ENCODE measurements at regions not wholly inside any gene's neighbourhood (a gene's known extent, or its start where the extent isn't known, plus 50 kb on each side); places are given as distances from the start of the nearest gene placed in this dataset.
"Not testable (repeated sequence)": the region's sequence is repeated elsewhere in the genome, so short reads cannot be mapped to it uniquely, and the experiment has no call there.

DNA sequence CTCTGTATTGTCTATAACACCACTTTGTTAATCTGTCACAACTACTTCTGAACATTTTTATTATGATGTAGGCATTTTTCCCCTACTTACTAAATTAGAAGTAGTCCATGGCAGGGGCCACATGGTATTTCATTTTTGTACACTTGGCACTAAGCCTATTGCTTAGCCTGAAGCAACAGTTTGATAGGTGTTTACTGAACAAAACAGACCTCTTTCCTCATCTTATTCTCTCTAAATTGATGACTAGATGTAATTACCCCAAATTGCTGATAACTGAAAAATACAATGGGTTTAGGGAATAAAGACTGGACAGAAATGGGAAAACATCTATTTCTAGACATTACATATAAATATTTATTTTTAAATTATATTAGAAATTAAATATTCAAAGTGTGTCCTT, 633.8 kb downstream of the SLCO4C1 start:
- DNase-seq (ENCODE audit: low read depth in 2 of 2): no peak

DNA sequence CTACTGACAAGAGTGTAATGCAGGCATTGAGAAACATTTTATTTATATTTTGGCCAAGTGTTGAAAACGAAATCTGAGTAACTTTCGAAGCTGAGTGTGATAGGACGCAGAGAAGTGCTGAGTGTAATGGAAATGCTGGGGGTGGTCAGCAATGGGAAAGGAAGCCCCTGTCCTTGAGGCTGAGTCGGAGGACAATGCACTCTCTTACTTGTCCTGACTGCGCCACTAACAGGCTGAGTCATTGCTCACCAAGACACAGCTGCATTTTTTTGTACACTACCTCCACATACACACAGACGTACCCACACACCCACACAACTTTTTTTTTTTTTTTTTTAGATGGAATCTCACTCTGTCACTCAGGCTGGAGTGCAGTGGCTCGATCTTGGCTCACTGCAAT, 637.7 kb downstream of the SLCO4C1 start:
- DNase-seq (ENCODE audit: low read depth in 2 of 2): no peak

DNA sequence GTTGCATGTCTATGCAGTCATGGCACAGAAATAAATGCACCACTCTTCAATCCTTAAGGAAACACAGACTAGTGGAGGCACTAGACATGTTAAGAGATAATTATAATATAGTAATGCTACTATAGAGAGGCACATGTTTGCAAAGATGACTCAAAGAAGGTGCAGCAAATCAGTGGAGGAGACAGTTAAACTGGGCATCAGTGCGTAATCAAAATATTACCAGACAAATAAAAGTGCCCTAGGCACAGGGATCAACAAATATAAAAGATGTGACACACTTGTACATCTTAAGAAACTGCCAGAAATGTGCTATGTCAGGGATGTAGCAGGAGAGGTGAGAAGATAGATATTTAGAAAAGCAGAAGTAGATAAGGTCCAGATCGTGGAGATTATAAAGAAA, 642.1 kb downstream of the SLCO4C1 start:
- no peak for DNase-seq (ENCODE audit: low read depth in 2 of 2)

DNA sequence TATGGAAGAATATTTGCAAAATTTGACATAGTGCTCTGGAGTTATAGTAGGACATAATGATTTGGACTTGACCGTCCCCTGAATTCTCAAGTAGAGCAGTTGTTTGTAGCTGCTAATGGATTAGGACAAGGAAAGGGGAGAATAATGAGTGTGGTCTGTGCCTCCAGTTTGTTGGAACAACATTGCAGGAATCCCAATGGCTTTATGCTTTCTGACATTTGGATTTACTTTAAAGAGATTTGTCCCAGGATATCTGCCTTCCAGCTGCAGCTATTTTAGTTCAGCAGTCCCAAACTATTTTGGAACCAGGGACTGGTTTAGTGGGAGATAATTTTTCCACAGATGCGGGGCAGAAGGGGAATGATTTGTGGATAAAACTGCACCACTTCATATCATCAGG, 648.2 kb downstream of the SLCO4C1 start:
- no peak for DNase-seq (ENCODE audit: low read depth in 2 of 2)

DNA sequence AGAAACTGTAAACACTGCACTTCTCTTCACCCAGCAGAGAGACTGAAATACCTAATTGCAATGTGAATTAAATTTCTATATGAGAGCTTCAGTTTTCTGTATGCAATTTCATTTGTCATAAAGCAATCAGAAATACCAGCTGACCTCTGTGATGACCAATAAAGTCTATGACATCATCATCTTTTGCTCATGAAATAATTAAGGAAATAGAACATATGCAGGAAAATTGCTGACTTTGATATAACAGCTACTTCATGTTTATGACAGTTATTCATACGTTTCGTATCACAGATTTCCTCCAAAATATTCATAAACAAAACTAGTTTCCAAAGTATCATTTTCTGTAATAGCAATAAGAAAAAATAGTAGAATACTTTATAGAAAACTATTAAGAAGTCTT, 652.3 kb downstream of the SLCO4C1 start:
- DNase-seq (ENCODE audit: low read depth in 2 of 2): no peak

DNA sequence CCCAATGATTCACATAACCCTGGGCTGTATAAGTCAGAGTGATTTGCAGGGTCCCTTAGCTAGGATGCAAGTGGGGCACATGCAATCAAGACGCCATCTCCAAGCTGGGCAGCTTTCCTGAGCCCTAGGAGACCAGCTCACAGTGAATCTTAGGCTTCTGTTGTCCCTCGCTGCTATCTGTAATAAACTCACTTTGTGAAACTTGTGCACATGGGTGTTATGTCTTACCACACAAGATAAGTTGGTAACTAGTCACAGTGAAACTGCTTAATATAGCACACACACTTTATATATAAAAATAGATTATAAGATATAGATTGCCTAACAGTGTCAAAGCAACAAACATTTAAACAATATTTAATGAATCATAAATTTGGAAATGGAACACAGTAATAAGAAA, 658.5 kb downstream of the SLCO4C1 start:
- DNase-seq (ENCODE audit: low read depth in 2 of 2): no peak

DNA sequence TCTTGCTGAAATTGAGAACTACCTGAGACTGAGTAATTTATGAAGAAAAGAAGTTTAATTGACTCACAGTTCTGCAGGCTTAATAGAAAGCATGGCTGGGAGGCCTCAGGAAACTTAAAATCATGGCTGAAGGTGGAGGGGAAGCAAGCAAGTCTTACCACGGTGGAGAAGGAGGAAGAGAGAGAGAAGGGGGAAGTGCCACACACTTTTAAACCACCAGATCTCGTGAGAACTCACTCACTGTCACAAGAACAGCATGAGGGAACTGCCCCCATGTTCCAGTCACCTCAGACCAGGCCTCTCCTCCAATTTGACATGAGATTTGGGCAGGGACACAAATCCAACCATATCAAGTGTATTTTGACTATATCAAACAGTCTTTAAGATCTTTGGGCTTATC, 668.3 kb downstream of the SLCO4C1 start:
- not testable (repeated sequence) for DNase-seq (ENCODE audit: low read depth in 2 of 2)

DNA sequence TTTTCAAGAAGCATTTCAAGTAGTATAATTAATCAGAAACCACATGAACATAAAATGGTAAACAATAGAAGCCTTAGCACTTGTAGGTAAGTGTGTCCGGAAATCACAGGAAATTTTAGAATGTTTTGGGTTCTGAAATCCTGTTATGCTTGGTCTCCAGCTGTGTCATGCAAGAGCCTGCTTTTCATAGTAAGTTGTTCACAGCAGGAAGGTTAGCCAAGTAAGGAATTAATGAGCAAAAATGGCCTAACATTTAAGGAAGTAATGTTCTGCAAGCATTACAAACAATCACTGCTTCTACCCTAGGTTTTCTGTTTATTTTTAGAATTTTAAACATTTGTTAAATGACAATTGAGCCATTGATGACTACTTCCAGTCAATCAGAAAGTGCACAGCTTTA, 669.5 kb downstream of the SLCO4C1 start:
- no peak for DNase-seq (ENCODE audit: low read depth in 2 of 2)

DNA sequence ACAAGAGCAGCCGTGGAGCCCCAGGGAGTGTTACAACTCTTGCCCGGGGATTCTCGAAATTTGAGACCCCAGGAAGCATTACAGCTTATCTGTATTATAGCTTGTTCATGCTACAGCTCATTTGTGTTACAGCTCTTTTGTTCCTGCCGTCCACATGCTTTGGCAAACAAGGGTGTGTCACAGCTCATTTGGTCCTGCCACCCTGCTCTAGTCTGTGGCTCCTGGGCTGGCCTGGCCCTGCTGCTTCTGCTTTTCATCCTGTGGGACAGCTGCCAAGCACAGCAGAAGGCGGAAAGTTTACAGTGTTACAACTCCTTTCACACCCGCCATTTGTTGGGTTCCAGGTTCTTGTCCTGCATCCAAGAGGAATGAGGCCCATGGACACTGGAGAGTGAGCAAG, 685.0 kb downstream of the SLCO4C1 start:
- DNase-seq (ENCODE audit: low read depth in 2 of 2): no peak

DNA sequence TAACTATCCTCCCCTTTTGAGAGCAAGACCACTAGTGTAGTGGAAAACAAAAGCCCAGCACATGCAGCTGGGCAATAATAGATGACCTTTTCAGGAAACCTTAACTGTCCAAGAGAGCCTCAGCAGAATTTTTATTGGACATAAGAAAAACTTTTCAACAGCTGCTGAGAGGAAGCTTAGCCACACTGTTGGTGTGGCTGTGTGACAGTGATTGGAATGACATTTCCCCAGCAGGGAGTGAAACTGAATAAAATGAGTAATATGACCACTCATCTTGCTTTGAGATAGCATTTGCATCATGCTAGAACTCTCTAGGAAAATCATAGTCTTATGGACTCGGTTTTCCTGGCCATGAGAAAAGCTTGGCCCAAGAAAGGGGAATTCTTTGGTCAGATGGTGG, 687.8 kb downstream of the SLCO4C1 start:
- DNase-seq (ENCODE audit: low read depth in 2 of 2): no peak

DNA sequence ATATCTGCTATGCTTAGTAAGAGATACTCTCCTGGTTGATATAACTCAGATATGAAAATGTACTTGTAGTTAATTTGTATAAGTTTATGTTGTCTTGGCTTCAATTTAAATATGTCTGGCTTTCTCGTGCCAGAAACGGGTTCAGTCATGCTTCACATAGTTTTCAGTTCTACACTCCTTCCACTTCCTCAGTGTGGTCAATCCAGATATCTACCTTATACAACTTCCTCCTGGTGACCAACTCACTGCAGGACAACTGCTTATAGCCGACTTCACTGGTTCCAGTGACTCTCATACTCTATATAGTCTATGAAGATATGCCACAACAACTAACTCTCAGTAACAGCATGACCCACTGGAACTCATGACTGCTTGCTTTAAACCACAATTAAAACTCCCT, 690.4 kb downstream of the SLCO4C1 start:
- DNase-seq (ENCODE audit: low read depth in 2 of 2): no peak

DNA sequence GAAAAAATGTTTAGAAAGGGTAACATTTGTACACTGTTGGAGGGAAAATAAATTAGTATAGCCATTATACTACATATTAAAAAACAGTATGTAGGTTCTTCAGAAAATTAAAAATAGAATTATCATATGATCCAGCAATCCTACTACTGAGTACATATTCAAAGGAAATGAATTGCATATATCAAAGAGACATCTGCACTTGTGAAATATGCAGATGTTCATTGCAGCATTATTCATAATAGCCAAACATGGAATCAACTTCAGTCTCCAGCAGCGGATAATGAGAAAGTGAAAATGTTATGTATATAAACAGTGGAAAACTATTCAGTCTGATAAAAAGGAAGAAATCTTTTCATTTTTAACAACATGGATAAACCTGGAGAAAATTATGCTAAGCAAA, 695.5 kb downstream of the SLCO4C1 start:
- DNase-seq (ENCODE audit: low read depth in 2 of 2): no peak

DNA sequence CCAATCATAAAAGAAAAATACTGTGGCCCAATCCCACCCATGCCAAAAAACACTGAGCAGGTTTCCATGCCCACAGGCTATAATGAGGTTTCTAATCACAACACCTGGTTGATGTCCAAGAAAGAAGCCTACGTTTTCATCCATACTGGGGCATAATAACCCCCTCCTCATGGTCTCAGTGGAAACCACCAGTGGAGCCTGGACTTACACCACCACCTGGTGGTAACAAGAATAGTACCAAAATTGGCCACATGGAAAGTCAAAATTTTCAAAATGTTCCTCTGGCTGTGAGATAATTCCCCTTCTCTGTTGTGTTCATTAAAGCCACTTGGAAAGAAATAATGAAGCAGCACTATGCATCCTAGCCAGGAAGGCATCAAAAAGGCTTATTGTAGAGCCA, 687.3 kb upstream of the ST8SIA4 start:
- DNase-seq (ENCODE audit: low read depth in 2 of 2): no peak

DNA sequence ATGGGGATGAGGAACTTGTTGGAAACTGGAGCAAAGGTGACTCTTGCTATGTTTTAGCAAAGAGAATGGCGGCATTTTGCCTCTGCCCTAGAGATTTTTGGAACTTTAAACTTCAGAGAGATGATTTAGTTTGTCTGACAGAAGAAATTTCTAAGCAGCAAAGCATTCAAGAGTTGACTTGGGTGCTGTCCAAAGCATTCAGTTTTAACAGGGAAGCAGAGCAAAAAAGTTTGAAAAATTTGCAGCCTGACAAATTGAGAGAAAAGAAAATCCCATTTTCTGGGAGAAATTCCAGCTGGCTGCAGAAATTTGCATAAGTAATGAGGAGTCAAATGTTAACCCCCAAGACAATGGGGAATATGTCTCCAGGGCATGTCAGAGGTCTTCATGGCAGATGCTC, 682.3 kb upstream of the ST8SIA4 start:
- DNase-seq (ENCODE audit: low read depth in 2 of 2): no peak

DNA sequence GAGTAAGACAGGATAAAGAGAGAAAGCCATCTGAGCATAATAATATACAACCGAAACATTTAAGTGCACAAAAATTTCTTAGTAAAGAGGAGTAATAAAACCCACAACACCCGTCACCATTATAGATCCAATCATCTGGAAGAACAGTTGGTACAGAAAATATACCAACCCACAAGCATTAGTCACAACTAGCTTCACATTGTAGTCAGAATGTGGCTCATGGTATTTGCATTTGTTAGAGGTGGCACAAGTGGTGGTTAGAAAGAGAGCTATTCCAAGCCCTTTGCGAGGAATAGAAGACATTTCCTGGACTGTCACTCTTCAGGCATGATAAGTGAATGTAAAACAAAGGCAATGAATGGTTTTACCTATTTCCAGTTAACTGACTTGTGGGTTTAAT, 677.5 kb upstream of the ST8SIA4 start:
- no peak for DNase-seq (ENCODE audit: low read depth in 2 of 2)

DNA sequence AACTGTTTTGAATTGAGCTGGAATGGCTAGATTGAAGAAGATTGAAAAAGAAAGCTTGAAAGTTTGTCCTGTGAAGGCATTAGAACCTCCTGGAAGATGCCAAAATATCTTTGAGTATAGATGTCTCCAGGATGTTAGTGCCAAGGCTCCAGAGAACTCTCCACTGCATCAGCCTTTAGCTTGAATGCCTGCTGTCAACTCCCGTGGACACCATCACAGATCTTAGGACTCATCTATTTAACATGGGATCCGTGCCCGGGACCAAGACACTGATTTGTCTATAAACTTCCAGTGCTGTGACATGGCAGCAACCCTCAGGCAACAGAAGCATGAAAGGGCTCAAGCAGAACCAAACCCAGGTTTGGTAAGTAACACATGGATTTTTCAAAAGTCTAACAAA, 670.9 kb upstream of the ST8SIA4 start:
- DNase-seq (ENCODE audit: low read depth in 2 of 2): no peak

DNA sequence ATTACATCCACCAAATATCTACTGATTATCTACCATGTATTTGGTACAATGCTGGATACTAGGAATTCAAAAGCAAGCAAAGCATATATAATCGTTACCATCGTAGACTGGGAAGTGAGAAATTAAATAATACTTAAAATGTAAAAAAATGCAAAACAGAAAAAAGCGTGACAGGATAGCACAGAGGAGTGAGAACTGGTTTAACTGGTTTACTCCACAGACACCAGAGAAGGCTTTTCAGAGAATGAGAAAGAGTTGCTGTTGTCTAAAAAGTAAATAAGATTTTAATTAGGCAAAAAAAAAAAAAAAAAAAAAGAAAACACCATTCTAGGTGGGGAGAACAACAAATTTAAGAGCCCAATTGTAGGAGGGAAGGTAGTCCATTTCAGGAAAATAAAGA, 657.9 kb upstream of the ST8SIA4 start:
- no peak for DNase-seq (ENCODE audit: low read depth in 2 of 2)

DNA sequence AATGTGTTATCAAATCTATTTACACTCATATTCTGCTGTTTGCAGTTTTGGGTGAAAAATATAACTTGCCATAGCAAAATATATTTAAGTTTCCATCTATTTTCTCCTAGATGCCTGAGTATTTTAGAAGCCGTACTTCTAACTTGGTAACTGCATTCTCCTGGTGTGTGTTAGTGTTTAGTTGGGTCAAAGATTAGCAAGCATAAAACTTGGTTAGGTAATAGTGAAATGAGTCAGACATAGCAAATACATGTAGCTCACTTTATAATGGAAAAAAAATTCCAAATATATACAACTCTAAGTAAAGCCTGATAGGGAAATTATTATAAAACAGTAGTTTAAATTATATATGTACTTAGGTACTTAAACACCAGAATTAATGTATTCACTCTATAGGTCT, 640.7 kb upstream of the ST8SIA4 start:
- no peak for DNase-seq (ENCODE audit: low read depth in 2 of 2)

DNA sequence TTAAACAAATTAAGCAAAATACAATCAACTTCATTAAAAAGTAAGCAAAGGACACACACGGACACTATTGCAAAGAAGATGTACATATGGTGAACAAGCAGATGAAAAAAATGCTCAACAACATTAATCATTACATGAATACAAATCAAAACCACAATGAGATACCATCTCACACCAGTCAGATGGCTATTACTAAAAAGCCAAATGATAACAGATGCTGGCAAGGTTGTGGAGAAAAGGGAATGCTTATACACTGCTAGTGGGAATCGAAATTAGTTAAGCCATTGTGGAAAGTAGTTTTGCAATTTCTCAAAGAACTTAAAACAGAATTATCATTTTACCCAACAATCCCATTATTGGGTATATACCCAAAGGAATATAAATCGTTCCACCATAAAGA, 636.2 kb upstream of the ST8SIA4 start:
- no peak for DNase-seq (ENCODE audit: low read depth in 2 of 2)

DNA sequence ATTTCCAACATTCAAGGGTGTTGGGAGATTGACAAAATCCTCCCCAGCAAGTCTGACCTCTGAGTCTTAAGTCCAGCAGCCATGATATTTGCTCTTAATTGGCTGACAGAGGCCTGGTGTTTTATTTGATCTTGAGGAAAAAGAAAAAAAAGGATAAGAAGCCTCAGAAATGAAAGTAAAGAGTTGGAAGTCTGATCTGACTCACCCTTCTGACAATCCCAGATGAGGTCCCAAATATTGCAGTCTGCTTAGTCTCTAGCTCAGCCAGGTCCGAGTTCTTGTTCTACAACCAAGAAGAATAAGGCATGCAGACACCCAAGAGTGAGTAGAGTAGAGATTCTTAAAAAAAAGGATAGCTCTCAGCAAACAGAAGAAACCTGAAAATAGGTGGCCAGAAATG, 632.5 kb upstream of the ST8SIA4 start:
- no peak for DNase-seq (ENCODE audit: low read depth in 2 of 2)

DNA sequence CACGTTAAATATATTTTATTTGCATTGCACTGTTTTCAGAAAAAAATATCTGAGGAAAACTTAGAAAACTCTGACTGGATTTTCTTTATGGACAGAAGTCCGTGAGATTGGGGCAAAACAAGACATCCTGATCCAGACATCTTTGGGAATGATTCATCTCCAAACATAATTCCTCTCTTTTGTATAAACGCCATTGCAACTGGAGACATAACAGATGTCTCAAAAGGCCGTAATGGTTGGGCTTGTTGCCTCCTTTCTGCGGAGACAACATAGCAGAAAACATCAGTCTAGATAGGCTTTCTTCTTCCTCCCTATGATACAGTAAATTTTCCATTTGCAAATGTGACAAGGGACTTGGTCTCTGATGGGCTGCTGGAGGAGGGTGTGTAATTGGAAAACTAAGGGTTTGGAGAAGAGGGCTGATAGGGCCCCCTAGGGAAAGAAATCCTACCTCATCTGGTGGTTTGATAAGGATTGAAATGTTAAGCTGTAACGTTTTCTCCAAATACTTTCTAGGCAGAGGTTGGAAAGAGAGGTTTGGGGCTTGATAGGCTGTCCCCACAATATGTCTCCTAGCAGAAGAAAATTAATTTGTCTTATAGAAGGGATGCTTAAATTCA, 631.5 kb upstream of the ST8SIA4 start:
- no peak for DNase-seq (ENCODE audit: low read depth in 2 of 2)

DNA sequence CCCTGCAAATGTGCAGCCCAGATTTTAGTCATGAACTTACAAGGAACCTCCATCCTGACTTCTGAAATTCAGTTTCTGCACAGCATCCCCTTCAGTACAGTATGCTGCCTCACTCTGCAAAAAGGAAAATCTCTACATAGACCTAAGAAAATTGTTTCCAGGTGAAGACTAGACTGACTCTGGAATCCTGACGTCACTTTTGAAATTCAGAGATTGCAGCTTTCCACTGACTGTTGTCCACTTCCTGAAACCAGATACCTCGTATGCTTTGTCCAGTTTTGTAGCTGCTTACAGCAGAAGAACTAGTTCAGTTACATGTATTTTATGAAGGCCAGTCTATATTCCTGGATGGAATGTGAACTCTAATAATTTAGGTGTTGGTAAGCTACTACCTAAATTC, 629.3 kb upstream of the ST8SIA4 start:
- DNase-seq (ENCODE audit: low read depth in 2 of 2): no peak

DNA sequence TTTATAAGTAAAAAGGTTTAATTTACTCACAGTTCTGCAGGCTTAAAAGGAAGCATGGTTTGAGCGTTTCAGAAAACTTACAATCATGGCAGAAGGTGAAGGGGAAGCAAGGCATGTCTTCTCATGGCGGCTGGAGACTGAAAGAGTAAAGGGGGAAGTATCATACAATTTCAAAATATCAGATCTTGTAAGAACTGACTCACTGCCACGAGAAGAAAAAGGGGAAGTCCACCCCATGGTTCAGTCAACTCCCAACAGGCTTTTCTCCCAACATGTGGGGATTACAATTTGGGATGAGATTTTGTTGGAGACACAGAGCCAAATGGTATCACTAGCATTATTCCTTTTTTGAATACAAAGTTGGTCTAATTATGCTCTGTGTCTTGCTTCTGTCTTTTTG, 627.9 kb upstream of the ST8SIA4 start:
- DNase-seq (ENCODE audit: low read depth in 2 of 2): no peak

DNA sequence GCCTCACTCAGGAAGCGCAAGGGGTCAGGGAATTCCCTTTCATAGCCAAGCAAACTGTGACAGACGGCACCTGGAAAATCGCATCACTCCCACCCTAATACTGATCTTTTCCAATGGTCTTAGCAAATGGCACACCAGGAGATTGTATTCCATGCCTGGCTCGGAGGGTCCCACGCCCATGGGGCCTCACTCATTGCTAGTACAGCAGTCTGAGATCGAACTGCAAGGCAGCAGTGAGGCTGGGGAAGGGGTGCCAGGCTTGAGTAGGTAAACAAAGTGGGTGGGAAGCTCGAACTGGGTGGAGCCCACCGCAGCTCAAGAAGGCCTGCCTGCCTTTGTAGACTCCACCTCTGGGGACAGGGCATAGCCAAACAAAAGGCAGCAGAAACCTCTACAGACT, 626.0 kb upstream of the ST8SIA4 start:
- not testable (repeated sequence) for DNase-seq (ENCODE audit: low read depth in 2 of 2)

DNA sequence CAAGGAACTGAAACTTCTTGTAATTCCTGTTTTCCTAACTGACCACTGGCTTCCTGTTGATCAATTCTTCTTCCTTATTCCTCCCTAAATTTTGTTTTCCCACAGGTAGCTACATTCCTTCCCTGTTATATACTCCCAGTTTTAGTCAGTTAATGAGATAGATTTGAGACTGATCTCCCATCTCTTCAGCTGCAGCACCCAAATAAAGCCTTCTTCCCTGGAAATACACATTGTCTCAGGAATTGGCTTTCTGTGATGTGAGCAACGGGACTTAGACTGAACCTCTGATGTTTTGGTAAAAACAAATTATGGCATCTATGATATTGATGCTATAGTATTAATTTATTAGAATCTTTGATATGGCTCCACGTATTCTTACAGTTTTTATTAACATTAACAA, 617.3 kb upstream of the ST8SIA4 start:
- DNase-seq (ENCODE audit: low read depth in 2 of 2): no peak
